Pulmonary artery endothelial cell (primary cell): ENCODE measurements at regions not wholly inside any gene's neighbourhood (a gene's known extent, or its start where the extent isn't known, plus 50 kb on each side); places are given as distances from the start of the nearest gene placed in this dataset.

Source experiments
- DNase-seq: peaks from one replicate; pipeline ENCODE4 v3.0.0-alpha.2; 2011; ENCODE audit warnings: low read depth, low spot score

GRCh38 chr4:158008551-158009218 is 164.1 kb downstream of the GASK1B start:
- DNase-seq, result no peak

GRCh38 chr4:158007566-158007965 is 165.3 kb downstream of the GASK1B start:
- DNase-seq, result no peak

- DNase-seq, result peak; percentile 95
Observed at GRCh38 chr4:158006990-158007389, 165.8 kb downstream of the GASK1B start.

GRCh38 chr4:158005021-158005420 is 167.8 kb downstream of the GASK1B start:
- no peak for DNase-seq

- no peak for DNase-seq
Observed at GRCh38 chr4:158004101-158004500, 168.7 kb downstream of the GASK1B start.

- DNase-seq, result no peak
Observed at GRCh38 chr4:158003212-158003611, 169.6 kb downstream of the GASK1B start.

GRCh38 chr4:158002173-158002572 is 170.7 kb downstream of the GASK1B start:
- no peak for DNase-seq

GRCh38 chr4:158001756-158002155 is 171.1 kb downstream of the GASK1B start:
- DNase-seq, result no peak

- no peak for DNase-seq
Observed at GRCh38 chr4:157999723-158000122, 173.1 kb downstream of the GASK1B start.

- DNase-seq, result no peak
Observed at GRCh38 chr4:157997296-157997695, 175.5 kb downstream of the GASK1B start.

GRCh38 chr4:157996061-157997028 is 176.5 kb downstream of the GASK1B start:
- DNase-seq, result no peak

- no peak for DNase-seq
Observed at GRCh38 chr4:157994863-157995262, 178.0 kb downstream of the GASK1B start.

- no peak for DNase-seq
Observed at GRCh38 chr4:157992948-157993839, 179.6 kb downstream of the GASK1B start.

- peak; percentile 48 for DNase-seq
Observed at GRCh38 chr4:157992038-157992705, 180.7 kb downstream of the GASK1B start.

- DNase-seq, result no peak
Observed at GRCh38 chr4:157988641-157989040, 184.2 kb downstream of the GASK1B start.

- DNase-seq, result no peak
Observed at GRCh38 chr4:157984285-157984911, 188.4 kb downstream of the GASK1B start.

GRCh38 chr4:157983300-157983699 is 189.5 kb downstream of the GASK1B start:
- no peak for DNase-seq

- DNase-seq, result no peak
Observed at GRCh38 chr4:157980158-157980557, 192.7 kb downstream of the GASK1B start.

GRCh38 chr4:157978680-157979361 is 194.0 kb downstream of the GASK1B start:
- DNase-seq, result peak; percentile 20

GRCh38 chr4:157977086-157977485 is 195.7 kb downstream of the GASK1B start:
- no peak for DNase-seq
